BE2C (cell line): ENCODE measurements at regions not wholly inside any gene's neighbourhood (a gene's known extent, or its start where the extent isn't known, plus 50 kb on each side); places are given as distances from the start of the nearest gene placed in this dataset.
"Not testable (repeated sequence)": the region's sequence is repeated elsewhere in the genome, so short reads cannot be mapped to it uniquely, and the experiment has no call there.

ENCODE experiments used
- DNase-seq: peaks from one replicate; pipeline ENCODE4 v3.0.0-alpha.2; 2020
- H3K27me3 ChIP-seq: fragments of 250-450 bp; sonication (Bioruptor Pico); 2 replicates; pipeline ENCODE4 v1.5.1; 2020; ENCODE audit warnings: mild to moderate bottlenecking
- H3K36me3 ChIP-seq: fragments of 250-450 bp; sonication (Bioruptor Pico); 2 replicates; pipeline ENCODE4 v1.5.1; 2020; ENCODE audit warnings: mild to moderate bottlenecking
- H3K4me1 ChIP-seq: fragments of 250-450 bp; sonication (Bioruptor Pico); 2 replicates; pipeline ENCODE4 v1.5.1; 2020
- H3K4me3 ChIP-seq: 2 replicates; pipeline ENCODE4 v1.5.1; 2011; ENCODE audit warnings: low read depth, low read length
- H3K9me3 ChIP-seq: fragments of 250-450 bp; sonication (Bioruptor Pico); 2 replicates; pipeline ENCODE4 v1.5.1; 2020
- CTCF ChIP-seq: IDR thresholded peaks from 2 replicates; pipeline ENCODE4 v1.5.1; 2012; ENCODE audit warnings: mild to moderate bottlenecking, low read depth, low read length

DNA sequence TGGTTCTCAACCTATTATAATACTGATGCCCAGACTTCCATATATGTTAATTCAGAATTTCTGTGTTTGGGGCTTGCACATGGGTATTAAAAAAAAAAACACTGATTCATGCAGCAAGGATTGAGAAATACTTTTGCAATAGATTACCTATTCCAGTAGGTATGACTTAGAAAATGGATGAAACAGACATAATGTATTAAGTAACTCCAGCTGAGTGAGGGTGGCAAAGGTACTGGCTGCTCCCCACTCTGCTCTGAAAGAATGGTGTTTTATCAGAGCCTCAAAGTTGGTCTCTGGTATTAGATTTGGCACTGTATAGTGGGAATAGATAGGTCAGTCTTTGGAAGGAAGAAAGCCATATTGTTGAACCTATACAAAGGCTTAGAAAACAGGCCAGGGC lies 234.3 kb upstream of the FOLH1 start:
- DNase-seq = no peak
- no peak for TF ChIP-seq CTCF
- Histone ChIP-seq H3K4me3 (no peak overlapping the region), H3K27me3 (no peaks in the 10 kb centered on the region), H3K9me3 (no peaks in the 10 kb centered on the region), H3K36me3 (no peaks in the 10 kb centered on the region), H3K4me1 (no peaks in the 10 kb centered on the region)

DNA sequence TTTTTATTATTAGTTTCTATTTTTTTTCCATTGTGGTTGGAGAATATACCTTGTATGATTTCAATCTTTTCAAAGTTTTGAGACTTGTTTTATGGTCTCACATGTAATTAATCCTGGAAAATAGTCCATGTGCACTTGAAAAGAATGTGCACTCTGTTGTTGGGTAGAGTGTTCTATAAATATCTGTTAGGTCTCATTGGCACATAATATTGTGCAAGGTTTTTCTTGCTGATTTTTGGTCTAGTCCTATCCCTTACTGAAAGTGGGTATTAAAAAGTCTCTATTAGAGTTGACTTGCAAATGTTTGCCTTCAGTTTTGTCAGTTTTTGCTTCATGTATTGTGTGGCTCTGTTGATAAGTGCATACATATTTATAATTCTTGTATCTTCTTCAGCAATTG lies 231.5 kb upstream of the FOLH1 start:
- H3K36me3 ChIP-seq, H3K27me3 ChIP-seq, H3K4me1 ChIP-seq, H3K4me3 ChIP-seq, DNase-seq, H3K9me3 ChIP-seq: not testable (repeated sequence)

DNA sequence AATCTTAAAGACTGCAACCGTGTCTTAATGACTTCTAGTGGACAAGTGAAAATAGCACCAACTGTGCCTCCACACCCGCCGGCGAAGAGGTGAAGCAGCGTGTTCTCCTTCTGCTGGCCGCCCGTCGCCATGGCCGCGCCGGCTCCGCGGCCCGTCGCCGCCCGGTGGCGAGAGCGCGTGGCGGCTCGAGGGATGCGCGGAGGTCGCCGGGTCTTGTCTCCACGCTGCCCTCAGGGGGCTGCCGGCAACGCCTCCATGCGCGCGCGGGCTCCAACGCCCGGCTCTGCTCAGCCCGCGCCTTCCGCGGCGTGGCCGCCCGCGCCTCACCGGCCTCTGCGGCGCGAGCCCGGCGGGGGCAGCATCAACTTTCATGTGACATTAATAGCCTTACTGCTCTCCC lies 225.9 kb upstream of the FOLH1 start:
- not testable (repeated sequence) for H3K27me3 ChIP-seq, H3K4me3 ChIP-seq, H3K36me3 ChIP-seq, H3K4me1 ChIP-seq, H3K9me3 ChIP-seq
- peak; percentile 2 for DNase-seq

DNA sequence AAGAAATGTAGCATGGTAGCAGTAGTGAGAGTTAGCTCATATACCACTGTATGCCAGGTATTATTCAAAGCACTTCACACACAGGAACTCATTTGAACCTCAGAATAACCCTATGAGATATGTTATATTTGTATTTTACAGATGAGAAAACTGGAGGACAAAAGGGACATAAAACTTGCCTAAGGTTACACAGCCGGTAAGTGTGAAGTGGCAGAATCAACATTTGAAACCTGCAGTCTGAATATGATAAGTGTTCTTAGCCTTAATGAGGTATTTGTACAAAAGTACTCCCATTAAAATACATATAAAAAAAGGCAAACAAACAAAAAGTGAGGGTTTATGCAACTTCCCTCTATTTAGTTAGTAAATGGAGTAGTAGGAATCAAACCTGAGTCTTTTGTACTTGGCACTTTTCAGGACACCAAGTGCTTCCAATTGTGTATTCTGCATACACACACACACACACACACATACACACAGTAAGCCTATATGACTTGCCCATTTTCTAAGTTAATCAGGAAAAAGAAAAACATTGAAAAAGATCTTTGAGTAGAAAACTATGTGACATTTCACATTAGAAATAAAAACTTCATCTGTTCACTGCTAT lies 223.9 kb upstream of the FOLH1 start:
- Histone ChIP-seq H3K4me1 (no peaks in the 10 kb centered on the region), H3K9me3 (no peaks in the 10 kb centered on the region), H3K36me3 (no peaks in the 10 kb centered on the region), H3K27me3 (no peaks in the 10 kb centered on the region), H3K4me3 (no peak overlapping the region)
- TF ChIP-seq CTCF = no peak
- no peak for DNase-seq

DNA sequence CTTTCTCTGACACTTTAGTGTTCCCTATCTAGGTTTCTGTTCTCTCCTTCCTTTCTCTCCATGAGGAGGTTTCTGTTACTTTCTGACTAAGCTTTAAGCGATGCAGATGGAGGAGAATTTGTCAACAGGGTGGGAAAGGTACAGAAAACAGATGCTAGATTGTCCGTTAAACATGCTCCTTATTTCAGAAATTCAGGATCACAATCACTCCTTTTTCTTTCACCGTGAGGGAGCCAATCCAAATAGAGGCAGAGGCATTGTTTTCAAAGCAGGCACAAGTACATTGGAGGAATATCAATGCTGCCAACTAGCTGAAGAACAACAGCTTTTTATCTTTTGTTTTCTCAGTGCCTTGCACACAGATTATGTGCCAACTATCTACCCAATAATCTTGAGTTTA lies 215.7 kb upstream of the FOLH1 start:
- no peak for TF ChIP-seq CTCF
- Histone ChIP-seq H3K4me1 (no peaks in the 10 kb centered on the region), H3K4me3 (no peak overlapping the region), H3K9me3 (no peaks in the 10 kb centered on the region), H3K27me3 (no peaks in the 10 kb centered on the region), H3K36me3 (no peaks in the 10 kb centered on the region)
- DNase-seq = no peak

DNA sequence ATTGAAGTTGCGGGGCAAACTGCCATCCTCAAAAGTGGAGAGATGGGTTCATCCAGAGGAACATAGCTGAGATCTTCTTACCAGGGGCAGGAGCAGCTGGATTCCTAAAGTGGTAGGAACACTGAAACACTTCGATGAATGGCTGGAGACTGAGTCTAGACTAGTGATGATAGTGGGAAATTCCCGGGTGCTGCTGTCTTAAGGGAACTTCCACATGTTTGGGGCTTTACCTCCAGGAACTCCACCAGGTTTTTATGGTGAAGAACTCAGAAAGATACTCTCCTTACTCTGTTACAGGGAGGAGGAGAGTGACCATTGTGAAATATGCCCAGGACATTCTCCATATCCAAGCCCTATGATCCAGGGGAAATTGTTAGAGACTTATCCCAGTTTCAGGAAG lies 210.5 kb upstream of the FOLH1 start:
- not testable (repeated sequence) for H3K36me3 ChIP-seq, H3K27me3 ChIP-seq, H3K4me1 ChIP-seq, H3K4me3 ChIP-seq, H3K9me3 ChIP-seq, DNase-seq

DNA sequence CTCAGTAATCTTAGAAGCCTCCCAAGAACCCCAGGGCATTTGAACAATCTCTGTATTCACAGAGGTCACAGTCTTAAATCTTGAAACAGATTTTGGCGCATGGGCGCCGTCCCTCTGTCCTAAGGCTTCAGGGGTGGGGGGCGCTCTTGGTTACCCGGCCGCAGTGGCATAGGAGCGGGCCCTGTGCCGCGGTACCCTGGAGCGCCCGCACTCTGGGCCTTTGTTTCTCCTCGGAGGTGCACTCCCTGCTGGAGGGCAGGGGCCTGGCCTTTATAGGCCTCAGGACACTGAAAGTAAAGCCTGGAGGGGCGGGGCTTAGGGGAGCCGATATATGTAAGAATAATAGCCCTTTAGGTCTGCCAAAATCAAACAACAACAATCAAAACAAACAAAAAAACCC lies 197.3 kb upstream of the FOLH1 start:
- no peaks in the 10 kb centered on the region for H3K4me1 ChIP-seq
- DNase-seq = no peak
- no peak for TF ChIP-seq CTCF
- no peaks in the 10 kb centered on the region for H3K9me3 ChIP-seq
- H3K27me3 ChIP-seq = no peaks in the 10 kb centered on the region
- no peaks in the 10 kb centered on the region for H3K36me3 ChIP-seq
- H3K4me3 ChIP-seq = no peak overlapping the region

- H3K4me1 ChIP-seq, H3K27me3 ChIP-seq, H3K36me3 ChIP-seq, DNase-seq, H3K4me3 ChIP-seq, H3K9me3 ChIP-seq: not testable (repeated sequence)
These were observed 187.4 kb upstream of the FOLH1 start for GRCh38 chr11:49395789-49396188.

DNA sequence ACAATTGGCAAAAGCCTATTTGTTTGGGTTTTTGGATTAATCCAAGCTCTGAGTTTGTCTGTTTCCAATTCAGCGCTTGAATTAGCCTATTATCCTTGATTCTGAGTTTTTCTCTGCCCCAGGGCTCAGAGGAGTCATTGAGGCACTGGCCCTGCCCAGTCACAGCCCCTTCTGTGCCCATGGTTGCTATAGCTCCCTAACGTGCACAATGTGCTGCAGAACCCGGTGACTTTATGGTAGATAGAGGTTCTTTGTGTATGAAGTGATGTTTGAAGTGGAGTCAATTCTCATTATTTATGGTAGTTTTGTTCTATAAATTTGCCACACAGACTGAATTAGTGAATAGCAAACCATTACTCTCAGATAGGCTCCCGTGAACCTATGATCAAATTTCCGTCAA lies 182.0 kb upstream of the FOLH1 start:
- H3K9me3 ChIP-seq, H3K27me3 ChIP-seq, DNase-seq, H3K36me3 ChIP-seq, H3K4me3 ChIP-seq, H3K4me1 ChIP-seq: not testable (repeated sequence)

DNA sequence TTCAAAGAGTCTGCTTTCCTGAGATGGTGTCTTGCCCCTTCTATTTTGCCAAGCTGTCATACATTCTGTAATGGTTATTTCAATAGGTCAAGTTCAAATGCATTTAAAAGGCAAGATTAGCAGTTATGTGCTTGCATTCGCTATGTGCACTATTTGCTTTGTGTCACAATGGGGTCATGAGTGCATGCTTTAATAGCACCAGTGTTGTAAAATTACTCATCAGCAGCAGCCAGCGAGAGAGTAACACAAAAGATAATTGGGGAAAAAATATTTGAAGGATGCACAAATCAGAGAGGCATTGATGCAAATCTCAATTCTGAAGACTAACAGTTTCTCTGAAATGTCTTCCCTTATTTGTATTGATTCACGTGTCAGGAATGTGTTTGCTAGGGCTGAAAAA lies 180.7 kb upstream of the FOLH1 start:
- not testable (repeated sequence) for H3K4me3 ChIP-seq, DNase-seq, H3K4me1 ChIP-seq, H3K9me3 ChIP-seq, H3K27me3 ChIP-seq, H3K36me3 ChIP-seq

DNA sequence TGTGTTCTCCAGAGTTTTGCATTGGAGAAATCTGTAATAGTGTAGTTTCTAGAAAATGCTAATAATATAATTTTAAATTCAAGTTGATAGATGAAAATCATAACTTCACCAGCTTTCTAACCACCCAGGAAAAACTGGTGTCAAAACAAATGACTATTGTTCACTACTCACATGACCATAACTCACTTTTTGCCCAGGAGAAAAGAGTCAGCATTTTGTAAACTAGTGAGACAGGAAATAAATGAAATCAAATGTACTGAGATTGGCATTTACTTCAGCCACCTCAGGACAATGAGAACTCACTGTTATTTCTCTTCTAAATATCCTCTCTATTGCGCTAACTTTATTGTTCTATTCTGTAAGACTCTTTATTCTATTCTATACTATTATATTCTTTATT lies 176.0 kb upstream of the FOLH1 start:
- H3K36me3 ChIP-seq, H3K4me1 ChIP-seq, H3K27me3 ChIP-seq, H3K9me3 ChIP-seq, DNase-seq, H3K4me3 ChIP-seq: not testable (repeated sequence)
